ENCODE measurements at regions not wholly inside any gene's neighbourhood (a gene's known extent, or its start where the extent isn't known, plus 50 kb on each side); places are given as distances from the start of the nearest gene placed in this dataset.

- Histone ChIP-seq H3K4me2 (ENCODE audit: low read depth, low read length) (no peak overlapping the region), H3K9me2 (replicated peaks; ENCODE audit: insufficient read depth, low read length) (no peaks in the 10 kb centered on the region)
These were observed 378.0 kb downstream of the TBC1D4 start for GRCh38 chr13:75103976-75104375.

GRCh38 chr13:75102001-75102716, 379.8 kb downstream of the TBC1D4 start:
- TF ChIP-seq CTCF (IDR thresholded peaks at IDR 0.05; ENCODE audit: low read length) (no peak), EZH2phosphoT487 (IDR thresholded peaks at IDR 0.05; ENCODE audit: low read length) (no peak), EZH2 (optimal IDR thresholded peaks at IDR 0.05; ENCODE audit: low read depth, low read length) (no peak)
- Histone ChIP-seq H3K4me3 (ENCODE audit: low read length) (no peak overlapping the region), H3K79me2 (ENCODE audit: low read length) (no peaks in the 10 kb centered on the region), H3K4me1 (ENCODE audit: low read length) (no peaks in the 10 kb centered on the region), H3F3A (ENCODE audit: insufficient read depth, low read length) (no peaks in the 10 kb centered on the region), H3K4me2 (ENCODE audit: low read depth, low read length) (no peak overlapping the region), H4K20me1 (ENCODE audit: insufficient read depth, low read length) (no peaks in the 10 kb centered on the region), H2AFZ (ENCODE audit: low read length) (no peak overlapping the region), H3K36me3 (replicated peaks; ENCODE audit: insufficient read depth, low read length) (no peaks in the 10 kb centered on the region), H3K9me2 (replicated peaks; ENCODE audit: insufficient read depth, low read length) (no peaks in the 10 kb centered on the region), H3K27me3 (replicated peaks; ENCODE audit: insufficient read depth, low read length) (no peaks in the 10 kb centered on the region), H3K27ac (ENCODE audit: low read length) (no peak overlapping the region), H3K9me3 (replicated peaks; ENCODE audit: insufficient read depth, low read length) (no peaks in the 10 kb centered on the region), H3K9ac (ENCODE audit: low read length) (no peak overlapping the region)
- no peak for DNase-seq

More at GRCh38 chr13:75103976-75104375, 378.0 kb downstream of the TBC1D4 start:
- Histone ChIP-seq H3K9me3 (replicated peaks; ENCODE audit: insufficient read depth, low read length) (no peaks in the 10 kb centered on the region), H3K36me3 (replicated peaks; ENCODE audit: insufficient read depth, low read length) (no peaks in the 10 kb centered on the region), H3F3A (ENCODE audit: insufficient read depth, low read length) (no peaks in the 10 kb centered on the region), H3K27ac (ENCODE audit: low read length) (no peak overlapping the region), H3K4me3 (ENCODE audit: low read length) (no peak overlapping the region), H3K79me2 (ENCODE audit: low read length) (no peaks in the 10 kb centered on the region), H3K4me1 (ENCODE audit: low read length) (no peaks in the 10 kb centered on the region), H2AFZ (ENCODE audit: low read length) (no peak overlapping the region), H3K9ac (ENCODE audit: low read length) (no peak overlapping the region), H4K20me1 (ENCODE audit: insufficient read depth, low read length) (no peaks in the 10 kb centered on the region), H3K27me3 (replicated peaks; ENCODE audit: insufficient read depth, low read length) (no peaks in the 10 kb centered on the region)
- TF ChIP-seq EZH2phosphoT487 (IDR thresholded peaks at IDR 0.05; ENCODE audit: low read length) (no peak), CTCF (IDR thresholded peaks at IDR 0.05; ENCODE audit: low read length) (no peak), EZH2 (optimal IDR thresholded peaks at IDR 0.05; ENCODE audit: low read depth, low read length) (no peak)
- no peak for DNase-seq

DNA sequence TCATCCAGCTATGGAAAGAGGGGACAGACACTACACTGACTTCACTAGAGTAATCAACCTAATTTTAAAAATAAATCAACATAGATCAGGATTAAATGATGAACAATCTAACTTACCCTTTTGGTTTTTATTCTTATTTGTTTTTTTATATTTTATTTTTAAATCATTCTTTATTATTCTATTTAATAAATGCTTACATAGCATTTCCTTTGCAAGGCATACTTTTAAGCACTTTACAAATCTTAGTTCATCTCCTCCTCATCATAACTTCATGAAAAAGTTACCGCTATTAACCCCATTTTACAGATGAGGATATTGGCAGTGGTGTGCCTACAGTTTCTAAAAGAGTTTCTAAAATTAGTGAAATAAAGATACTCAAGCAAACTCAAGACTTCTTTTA, 380.6 kb downstream of the TBC1D4 start:
- Histone ChIP-seq H4K20me1 (ENCODE audit: insufficient read depth, low read length) (no peaks in the 10 kb centered on the region), H3K9me2 (replicated peaks; ENCODE audit: insufficient read depth, low read length) (no peaks in the 10 kb centered on the region), H3K27me3 (replicated peaks; ENCODE audit: insufficient read depth, low read length) (no peaks in the 10 kb centered on the region), H3F3A (ENCODE audit: insufficient read depth, low read length) (no peaks in the 10 kb centered on the region), H3K9me3 (replicated peaks; ENCODE audit: insufficient read depth, low read length) (no peaks in the 10 kb centered on the region), H3K79me2 (ENCODE audit: low read length) (no peaks in the 10 kb centered on the region), H3K36me3 (replicated peaks; ENCODE audit: insufficient read depth, low read length) (no peaks in the 10 kb centered on the region), H2AFZ (ENCODE audit: low read length) (no peak overlapping the region), H3K9ac (ENCODE audit: low read length) (no peak overlapping the region), H3K4me3 (ENCODE audit: low read length) (no peak overlapping the region), H3K27ac (ENCODE audit: low read length) (no peak overlapping the region), H3K4me2 (ENCODE audit: low read depth, low read length) (no peak overlapping the region), H3K4me1 (ENCODE audit: low read length) (no peaks in the 10 kb centered on the region)
- no peak for DNase-seq
- TF ChIP-seq CTCF (IDR thresholded peaks at IDR 0.05; ENCODE audit: low read length) (no peak), EZH2 (optimal IDR thresholded peaks at IDR 0.05; ENCODE audit: low read depth, low read length) (no peak), EZH2phosphoT487 (IDR thresholded peaks at IDR 0.05; ENCODE audit: low read length) (no peak)
